Astrocyte of the spinal cord (primary cell): ENCODE measurements at regions not wholly inside any gene's neighbourhood (a gene's known extent, or its start where the extent isn't known, plus 50 kb on each side); places are given as distances from the start of the nearest gene placed in this dataset.
A peak's percentile ranks its signal among the peaks of the same experiment; 100 is the strongest.
"Not testable (repeated sequence)": the region's sequence is repeated elsewhere in the genome, so short reads cannot be mapped to it uniquely, and the experiment has no call there.

ENCODE experiments used
- DNase-seq: peaks from one replicate; pipeline ENCODE4 v3.0.0; 2011; ENCODE audit warnings: low read depth, low spot score
- H3K4me3 ChIP-seq: 2 replicates; pipeline ENCODE4 v1.5.1; 2011; ENCODE audit warnings: low read depth, mild to moderate bottlenecking, low read length, moderate library complexity
- in situ Hi-C: cut with HindIII; loops from 2 replicates; pipeline ENCODE4 v1.10.0; 2017; ENCODE audit warnings: low sequenced_read_pairs
- TF ChIP-seq, protein P1 (sequence below): IDR thresholded peaks from 2 replicates; pipeline ENCODE4 v1.5.1; 2012; ENCODE audit warnings: low read depth, mild to moderate bottlenecking, low read length, inconsistent platforms

DNA sequence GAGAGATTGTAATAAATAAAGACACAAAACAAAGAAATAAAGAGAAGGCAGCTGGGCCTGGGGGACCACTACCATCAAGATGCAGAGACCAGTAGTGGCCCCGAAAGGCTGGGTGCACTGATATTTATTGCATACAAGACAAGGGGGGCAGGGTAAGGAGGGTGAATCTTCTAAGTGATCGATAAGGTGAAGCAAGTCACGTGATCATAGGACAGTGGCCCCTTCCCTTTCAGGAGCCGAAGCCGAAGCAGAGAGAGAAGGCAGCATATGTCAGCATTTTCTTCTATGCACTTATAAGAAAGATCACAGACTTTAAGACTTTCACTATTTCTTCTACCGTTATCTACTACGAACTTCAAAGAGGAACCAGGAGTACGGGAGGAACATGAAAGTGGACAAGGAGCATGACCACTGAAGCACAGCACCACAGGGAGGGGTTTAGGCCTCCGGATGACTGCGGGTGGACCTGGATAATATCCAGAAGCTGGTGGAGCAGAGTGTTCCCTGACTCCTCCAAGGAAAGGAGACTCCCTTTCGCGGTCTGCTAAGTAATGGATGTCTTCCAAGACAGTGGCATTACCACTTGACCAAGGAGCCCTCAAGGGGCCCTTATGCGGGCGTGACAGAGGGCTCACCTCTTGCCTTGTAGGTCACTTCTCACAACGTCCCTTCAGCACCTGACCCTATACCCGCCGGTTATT lies 126.4 kb downstream of the RBM46 start:
- H3K4me3 ChIP-seq, in situ Hi-C loops, DNase-seq: not testable (repeated sequence)

DNA sequence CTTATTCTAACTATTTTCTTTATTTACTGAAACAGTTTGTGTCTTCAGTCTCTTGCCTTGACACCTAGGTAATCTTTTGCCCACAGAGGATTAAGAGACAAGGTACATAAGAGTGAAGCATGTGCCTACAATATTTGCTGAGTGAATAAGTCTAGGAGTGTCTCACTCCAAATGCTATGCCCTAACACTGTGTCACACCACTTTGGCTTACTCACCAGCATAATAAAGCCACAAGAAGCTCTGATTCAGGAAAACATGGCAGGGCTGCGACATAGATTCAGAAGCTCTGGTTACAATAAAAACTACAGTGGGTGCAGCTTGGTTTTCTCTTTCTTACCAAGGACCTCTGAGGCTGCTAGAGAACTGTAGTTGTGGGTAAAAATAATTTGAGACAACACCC lies 127.1 kb downstream of the RBM46 start:
- in situ Hi-C loops: no loop called here
- DNase-seq: peak; percentile 9
- TF ChIP-seq, protein P1, sequence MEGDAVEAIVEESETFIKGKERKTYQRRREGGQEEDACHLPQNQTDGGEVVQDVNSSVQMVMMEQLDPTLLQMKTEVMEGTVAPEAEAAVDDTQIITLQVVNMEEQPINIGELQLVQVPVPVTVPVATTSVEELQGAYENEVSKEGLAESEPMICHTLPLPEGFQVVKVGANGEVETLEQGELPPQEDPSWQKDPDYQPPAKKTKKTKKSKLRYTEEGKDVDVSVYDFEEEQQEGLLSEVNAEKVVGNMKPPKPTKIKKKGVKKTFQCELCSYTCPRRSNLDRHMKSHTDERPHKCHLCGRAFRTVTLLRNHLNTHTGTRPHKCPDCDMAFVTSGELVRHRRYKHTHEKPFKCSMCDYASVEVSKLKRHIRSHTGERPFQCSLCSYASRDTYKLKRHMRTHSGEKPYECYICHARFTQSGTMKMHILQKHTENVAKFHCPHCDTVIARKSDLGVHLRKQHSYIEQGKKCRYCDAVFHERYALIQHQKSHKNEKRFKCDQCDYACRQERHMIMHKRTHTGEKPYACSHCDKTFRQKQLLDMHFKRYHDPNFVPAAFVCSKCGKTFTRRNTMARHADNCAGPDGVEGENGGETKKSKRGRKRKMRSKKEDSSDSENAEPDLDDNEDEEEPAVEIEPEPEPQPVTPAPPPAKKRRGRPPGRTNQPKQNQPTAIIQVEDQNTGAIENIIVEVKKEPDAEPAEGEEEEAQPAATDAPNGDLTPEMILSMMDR: no peak
- no peak overlapping the region for H3K4me3 ChIP-seq

DNA sequence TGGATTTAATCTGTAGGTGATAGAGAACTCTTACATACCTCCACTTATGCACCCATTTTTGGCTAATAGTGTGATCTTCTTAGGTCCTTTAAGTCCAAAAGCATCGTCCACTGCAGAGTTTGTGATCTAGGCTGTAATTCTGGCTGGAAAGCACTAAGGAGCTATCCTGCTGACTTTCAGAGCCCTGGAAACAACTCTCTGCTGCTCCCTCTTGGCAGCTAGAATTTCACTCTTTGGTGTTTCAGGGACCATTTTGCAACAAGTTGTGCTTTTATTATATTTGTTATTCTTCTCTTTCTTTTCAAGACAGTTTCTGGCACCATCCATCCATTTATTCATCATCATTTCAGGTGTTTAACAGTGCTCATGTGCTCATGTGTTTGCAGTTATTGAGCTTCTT lies 130.0 kb downstream of the RBM46 start:
- no peak overlapping the region for H3K4me3 ChIP-seq
- in situ Hi-C loops: no loop called here
- TF ChIP-seq, protein P1: no peak
- no peak for DNase-seq

DNA sequence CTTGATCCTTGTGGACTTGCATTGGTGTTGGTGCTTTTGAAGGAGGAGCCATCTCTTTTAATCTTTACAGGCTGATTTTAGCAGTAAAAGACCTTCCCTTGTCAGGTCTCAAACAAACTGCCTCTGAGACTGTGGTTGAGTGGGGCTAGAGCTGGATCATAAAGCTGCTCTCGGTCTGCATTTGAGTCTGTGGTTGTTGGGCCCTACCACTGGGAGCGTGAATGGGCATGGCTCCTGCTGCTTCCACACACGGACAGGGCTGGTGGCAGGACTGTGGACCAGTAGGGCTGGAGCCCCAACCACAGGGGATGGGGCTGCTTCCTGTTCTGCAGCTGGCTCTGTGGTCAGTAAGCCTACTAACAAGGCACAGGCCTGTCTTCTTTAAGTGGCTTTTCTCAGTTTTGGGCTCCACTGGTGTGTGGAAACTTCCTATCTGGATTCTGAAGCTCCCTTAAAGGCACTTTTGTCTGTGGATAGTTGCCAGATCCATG lies 130.6 kb downstream of the RBM46 start:
- no peak for DNase-seq
- H3K4me3 ChIP-seq: no peak overlapping the region
- in situ Hi-C loops: no loop called here
- TF ChIP-seq, protein P1: no peak

DNA sequence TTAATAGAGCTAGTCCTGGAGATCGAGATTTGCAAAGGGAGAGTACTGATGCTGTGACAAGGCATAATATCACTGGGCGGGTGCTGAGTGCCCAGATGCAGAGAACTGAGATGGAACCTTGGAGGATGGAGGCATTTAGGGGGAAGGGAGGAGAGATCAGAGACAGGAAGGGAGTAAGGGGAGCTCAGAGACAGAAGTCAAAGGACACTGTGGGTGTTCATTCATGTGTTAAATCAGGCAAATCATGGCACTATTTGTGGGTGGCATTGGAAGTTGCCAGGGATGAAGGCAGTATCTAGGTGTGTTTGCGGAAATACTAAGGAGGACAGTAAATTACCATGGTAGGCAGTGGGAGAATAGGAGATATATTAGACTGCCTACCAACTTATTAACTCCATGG lies 135.0 kb downstream of the RBM46 start:
- TF ChIP-seq, protein P1: no peak
- DNase-seq: no peak
- H3K4me3 ChIP-seq: no peak overlapping the region
- in situ Hi-C loops: no loop called here

DNA sequence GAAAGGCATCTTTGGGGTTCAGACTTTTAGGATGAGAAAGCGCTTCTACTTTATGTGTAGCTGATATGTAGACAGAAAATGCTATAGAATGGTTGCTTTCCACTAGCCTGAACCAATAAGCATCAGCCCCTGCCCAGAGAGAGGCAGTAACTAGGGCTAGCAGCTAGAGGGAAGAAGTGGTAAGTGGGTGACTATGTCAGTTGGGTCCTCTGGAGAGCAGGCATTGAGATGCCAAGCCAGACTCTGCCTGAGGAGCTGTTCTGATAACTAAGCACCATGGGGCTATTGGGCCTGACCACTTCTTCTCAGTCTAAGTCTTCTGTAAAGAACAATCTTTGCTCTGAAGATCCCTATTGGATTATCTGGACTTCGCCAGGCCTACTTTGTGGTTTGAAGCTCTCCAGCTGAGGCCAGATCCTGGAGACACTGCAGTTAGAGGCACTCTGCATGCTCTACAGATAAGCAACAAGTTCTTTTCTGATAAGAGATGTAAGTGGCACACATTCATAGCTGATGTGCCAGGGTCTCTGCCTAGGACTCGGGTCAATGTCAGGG lies 146.1 kb downstream of the RBM46 start:
- in situ Hi-C loops: no loop called here
- TF ChIP-seq, protein P1: no peak
- H3K4me3 ChIP-seq: no peak overlapping the region
- no peak for DNase-seq

DNA sequence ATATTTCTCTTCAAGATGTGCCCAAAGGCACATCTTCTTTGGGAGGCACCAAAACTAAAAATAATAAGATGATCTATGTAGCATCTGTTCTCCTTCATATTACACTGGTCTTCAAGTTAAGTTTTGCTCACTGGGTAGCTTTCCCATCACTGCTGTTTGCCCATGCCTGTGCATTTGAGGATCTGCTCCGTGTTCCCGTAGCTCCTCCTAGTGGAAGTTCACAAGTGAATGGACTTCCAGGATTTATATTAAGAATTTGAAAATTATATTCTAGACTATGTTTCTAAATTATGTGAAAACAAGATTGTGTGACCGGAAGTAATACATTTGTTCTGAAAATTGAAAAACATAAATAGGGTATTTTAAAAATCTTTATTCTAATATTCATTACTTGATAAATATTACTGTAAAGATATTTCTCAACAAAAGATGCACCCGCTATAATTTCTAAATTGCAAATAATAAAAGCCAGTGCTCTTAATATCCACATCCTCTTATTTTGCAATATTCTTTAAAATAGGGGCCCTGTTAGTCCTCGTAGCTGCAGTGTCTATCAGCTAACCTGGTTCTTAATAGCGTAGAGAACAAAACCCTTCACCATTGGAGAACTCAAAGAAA lies 147.7 kb downstream of the RBM46 start:
- TF ChIP-seq, protein P1: peak; percentile 34
- DNase-seq: peak; percentile 14
- in situ Hi-C loops: no loop called here
- H3K4me3 ChIP-seq: no peak overlapping the region
